Left cardiac atrium (tissue), 4 donors: ENCODE measurements at regions not wholly inside any gene's neighbourhood (a gene's known extent, or its start where the extent isn't known, plus 50 kb on each side); places are given as distances from the start of the nearest gene placed in this dataset.
"Not testable (repeated sequence)": the region's sequence is repeated elsewhere in the genome, so short reads cannot be mapped to it uniquely, and the experiment has no call there.

Experiments used
- ATAC-seq, 2 donors: fragments of 200-7000 bp; cut with Tn5 transposase; one replicate each; pipeline ENCODE4 v1.9.1; 2020; ENCODE audit warnings: mild to moderate bottlenecking in 2 of 2, moderate library complexity in 2 of 2
- DNase-seq: peaks from one replicate; pipeline ENCODE4 v3.0.0-alpha.2; 2020
- intact Hi-C, 2 donors: fragments of 100-400 bp; cut with DNase I; formaldehyde crosslinking; loops; one replicate each; pipeline versions ENCODE4 v1.14.1 to v1.15.1; 2022 to 2023
- donor health status: DM: no; HTN: yes; CAD: no.
- donor health status: DM: no; HTN: yes; CAD: no; lungs with severe emphysema.
- donor health status: DM: yes; HTN: yes; CAD: no.
- donor health status: Dilated cardiomyopathy.

- ATAC-seq: no peak
- no peak for DNase-seq
- intact Hi-C loops: no loop called here
These were observed 156.5 kb downstream of the FOXL1 start for GRCh38 chr16:86734543-86735460.

GRCh38 chr16:86735727-86736126, 157.4 kb downstream of the FOXL1 start:
- intact Hi-C loops: no loop called here
- DNase-seq: no peak
- no peak for ATAC-seq

DNA sequence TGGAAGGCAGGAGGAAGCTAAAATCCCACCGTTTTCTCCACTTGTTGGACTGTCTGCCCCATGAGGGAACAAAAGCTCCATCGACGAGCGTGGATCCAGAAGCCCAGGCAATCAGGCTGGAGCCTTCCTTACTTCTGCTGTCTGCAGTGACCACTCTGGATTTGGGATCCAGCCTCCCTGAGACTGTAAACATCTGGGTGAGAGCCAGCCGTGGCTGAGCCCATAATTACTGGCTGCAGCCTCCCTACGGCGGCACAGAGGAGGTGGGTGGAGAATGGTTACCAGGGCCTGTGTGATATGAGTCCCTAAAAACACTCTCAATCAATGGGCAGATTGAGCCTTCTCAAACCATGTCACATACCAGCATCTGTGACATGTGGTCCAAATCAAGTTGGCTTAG, 158.2 kb downstream of the FOXL1 start:
- no peak for ATAC-seq
- DNase-seq: no peak
- intact Hi-C loops: no loop called here

GRCh38 chr16:86737083-86737482, 158.7 kb downstream of the FOXL1 start:
- intact Hi-C loops: no loop called here
- DNase-seq (no peak), ATAC-seq (no peak)

DNA sequence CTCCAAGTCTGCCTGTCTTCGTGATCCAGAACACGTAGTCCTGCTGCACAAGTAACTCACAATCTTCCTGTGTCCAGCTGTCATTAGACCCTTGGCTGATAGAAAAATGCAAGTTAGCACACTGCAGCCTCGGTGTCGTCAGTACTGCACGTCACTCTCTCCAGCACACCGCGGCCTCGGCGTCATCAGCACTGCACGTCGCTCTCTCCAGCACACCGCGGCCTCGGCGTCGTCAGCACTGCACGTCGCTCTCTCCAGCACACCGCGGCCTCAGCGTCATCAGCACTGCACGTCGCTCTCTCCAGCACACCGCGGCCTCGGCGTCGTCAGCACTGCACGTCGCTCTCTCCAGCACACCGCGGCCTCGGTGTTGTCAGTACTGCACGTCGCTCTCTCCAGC, 160.0 kb downstream of the FOXL1 start:
- intact Hi-C loops, ATAC-seq, DNase-seq: not testable (repeated sequence)

DNA sequence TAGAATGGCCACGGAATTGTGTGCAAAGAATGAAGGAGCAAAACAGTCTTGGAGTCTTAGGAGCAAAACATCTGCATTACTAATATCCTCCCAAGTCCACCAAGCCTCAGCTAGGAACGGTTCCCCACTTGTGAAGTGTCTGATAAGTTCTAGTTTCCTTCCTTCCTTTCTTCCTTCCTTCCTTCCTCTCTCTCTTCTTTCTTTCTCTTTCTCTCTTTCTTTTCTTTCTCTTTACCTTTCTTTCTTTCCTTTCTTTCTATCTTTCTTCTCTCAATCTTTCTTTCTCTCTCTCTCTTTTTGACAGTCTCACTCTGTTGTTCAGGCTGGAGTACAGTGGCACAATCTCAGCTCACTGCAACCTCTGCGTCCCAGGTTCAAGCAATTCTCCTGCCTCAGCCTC, 160.8 kb downstream of the FOXL1 start:
- ATAC-seq (no peak), DNase-seq (no peak)
- intact Hi-C loops: no loop called here

- ATAC-seq (no peak), DNase-seq (no peak)
- intact Hi-C loops: no loop called here
These were observed 161.5 kb downstream of the FOXL1 start for GRCh38 chr16:86739808-86740207.

DNA sequence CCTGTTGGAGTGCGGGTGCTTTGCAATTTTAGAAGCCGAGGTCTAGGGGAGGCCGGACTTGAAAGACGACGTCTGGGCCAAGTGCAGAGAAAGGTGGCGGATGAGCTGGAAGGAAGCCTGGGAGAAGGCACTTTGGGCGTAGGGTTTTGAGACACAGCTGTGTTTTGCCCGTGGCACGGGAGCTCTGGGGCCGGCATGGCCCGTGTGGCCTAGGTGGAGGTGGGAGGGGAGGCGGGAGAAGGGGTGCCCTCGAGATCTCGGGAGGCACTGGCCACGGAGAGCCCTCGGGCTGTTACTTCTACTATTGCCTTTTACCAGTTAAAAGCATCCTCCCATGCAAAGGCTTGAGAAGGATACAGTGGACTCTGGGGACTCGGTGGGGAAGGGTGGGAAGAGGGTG, 161.9 kb downstream of the FOXL1 start:
- no peak for DNase-seq
- intact Hi-C loops: no loop called here
- ATAC-seq: no peak

DNA sequence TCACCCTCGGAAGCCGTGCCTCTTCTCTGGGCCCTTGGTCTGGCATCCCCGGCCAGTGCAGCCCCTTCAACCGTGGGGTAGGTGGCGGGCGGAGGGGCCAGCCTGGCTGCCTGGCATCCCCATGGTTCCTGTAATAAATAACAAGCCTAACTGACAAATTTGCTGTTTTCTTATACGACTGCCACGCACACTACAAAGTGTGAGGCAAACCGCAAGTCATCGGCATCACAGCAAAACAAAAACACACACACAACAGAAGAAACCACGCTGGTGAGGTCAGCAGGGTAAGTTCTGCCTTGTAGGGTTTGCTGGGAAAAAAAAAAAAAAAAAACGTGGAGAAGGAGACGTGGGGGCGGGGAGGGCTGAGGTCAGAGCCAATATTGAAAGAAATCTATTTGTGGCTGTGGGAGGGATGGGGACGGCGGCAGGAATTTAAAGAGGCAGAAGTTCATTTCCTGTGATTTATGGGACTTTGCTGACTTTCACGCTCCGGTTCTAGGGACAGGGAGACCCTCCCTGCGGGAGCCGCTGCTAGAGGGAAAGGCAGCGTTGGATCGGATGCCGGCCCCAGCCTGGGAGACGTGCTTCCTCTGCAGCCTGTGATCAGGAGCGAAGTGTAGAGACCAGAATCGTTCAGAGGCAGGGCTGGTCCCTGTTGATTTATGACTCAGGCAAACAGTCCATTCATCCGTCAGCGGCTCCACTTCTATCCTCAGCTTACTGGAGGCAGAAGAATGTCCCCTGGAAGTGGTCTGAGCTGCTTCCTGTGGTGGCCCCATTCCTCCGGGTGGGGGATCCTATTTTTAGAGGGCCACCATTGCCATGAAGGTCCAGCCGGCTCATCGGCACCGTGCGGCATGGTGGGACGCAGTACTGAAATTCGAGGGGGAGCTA, 162.8 kb downstream of the FOXL1 start:
- ATAC-seq (peak; percentile 90 to 98), DNase-seq (peak; percentile 70)
- intact Hi-C loops: no loop called here

- no peak for ATAC-seq
- intact Hi-C loops: no loop called here
- DNase-seq: no peak
These were observed 169.4 kb downstream of the FOXL1 start for GRCh38 chr16:86747761-86748160.

DNA sequence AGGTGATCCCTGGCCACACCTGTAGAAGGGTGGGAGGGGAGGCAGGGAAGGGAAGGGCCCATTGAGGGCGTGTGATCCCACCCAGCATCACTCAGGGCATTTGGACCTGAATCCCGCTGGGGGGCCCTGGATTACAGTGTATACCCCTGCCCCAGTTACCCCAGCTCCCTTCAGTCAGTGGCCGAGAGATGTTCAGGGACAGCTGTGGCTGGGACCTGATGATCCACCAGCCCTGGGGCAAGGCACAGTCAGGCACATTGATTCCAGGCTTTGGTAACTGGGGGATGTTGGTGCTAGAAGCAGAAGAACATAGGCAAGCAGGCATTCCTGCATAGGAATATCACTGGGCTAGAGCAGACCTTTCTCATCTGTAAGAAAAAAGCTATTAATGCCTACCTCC, 170.3 kb downstream of the FOXL1 start:
- DNase-seq (no peak), ATAC-seq (no peak)
- intact Hi-C loops: no loop called here

GRCh38 chr16:86751076-86752030, 173.0 kb downstream of the FOXL1 start:
- intact Hi-C loops: loop anchor here in 1 of 2 donors (10.0 kb wide), 1 partner anchor 177 kb away; the partner anchor contains the start of gene FOXL1
- peak; percentile 45 to 61 for ATAC-seq

GRCh38 chr16:86752582-86753175, 174.3 kb downstream of the FOXL1 start:
- ATAC-seq (no peak), DNase-seq (peak; percentile 35)
- intact Hi-C loops: loop anchor here in 1 of 2 donors (10.0 kb wide), 1 partner anchor 178 kb away; the partner anchor contains the start of gene FOXL1

More at GRCh38 chr16:86751076-86752030, 173.0 kb downstream of the FOXL1 start:
- no peak for DNase-seq

- intact Hi-C loops: loop anchor here in 1 of 2 donors (10.0 kb wide), 1 partner anchor 179 kb away; the partner anchor contains the start of gene FOXL1
- DNase-seq: no peak
- ATAC-seq: no peak
These were observed 175.1 kb downstream of the FOXL1 start for GRCh38 chr16:86753399-86753798.

- intact Hi-C loops: loop anchor here in 1 of 2 donors (10.0 kb wide), 1 partner anchor 181 kb away; the partner anchor contains the start of gene FOXL1
- ATAC-seq (peak; percentile 67 to 93), DNase-seq (peak; percentile 81)
These were observed 177.2 kb downstream of the FOXL1 start for GRCh38 chr16:86755571-86756006.

DNA sequence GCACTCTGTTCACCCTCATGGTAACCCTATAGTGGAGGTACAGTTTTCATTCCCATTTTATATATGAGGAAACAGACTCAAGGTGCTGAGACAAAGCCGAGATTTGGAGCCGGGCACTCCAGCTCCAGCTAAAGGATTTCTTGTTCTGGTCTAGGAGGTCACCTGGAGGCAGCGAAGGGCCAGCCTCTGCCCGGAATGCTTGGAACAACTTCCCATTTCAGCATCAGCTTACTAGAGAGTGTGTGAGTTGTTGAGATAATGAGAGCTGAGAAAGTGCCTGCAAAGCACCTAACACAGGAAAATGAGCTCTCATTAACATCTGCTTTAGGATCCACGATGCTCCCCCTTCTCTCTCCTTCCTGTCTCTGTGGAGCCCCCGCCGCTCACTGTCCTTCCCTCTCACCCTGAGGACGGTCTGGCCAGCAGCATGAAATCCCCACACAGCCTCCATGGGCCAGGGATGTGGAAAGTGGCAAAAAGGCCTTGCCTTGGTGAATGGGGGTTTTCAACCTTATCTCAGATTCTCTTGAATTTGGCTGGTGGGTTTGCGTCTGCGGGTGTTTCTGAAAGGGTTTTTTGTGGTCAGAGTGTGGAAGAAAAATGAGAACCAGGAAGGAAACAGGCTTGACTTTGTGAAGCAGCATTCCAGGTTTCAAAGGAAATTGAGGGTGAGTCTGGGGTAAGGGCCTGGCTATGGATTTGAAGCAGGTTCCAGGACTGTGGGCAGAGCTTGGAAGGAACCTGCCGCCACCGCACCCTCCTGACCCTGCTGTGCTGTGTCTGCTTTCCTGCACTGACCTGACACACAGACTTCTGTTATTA, 178.7 kb downstream of the FOXL1 start:
- intact Hi-C loops: loop anchor here in 1 of 2 donors (10.0 kb wide), 1 partner anchor 182 kb away; the partner anchor contains the start of gene FOXL1
- ATAC-seq (no peak), DNase-seq (no peak)

DNA sequence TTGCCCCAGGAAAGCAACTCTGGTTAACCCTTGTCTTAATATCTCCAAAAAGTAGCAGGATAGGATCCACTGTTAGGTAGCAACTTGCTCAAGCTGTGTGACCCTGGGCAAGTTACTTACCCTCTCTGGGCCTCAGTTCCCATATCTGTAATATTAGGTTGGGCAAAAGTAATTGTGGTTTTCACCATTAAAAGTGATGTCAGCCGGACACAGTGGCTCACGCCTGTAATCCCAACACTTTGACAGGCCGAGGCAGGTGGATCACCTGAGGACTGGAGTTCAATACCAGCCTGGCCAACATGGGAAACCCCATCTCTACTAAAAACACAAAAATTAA, 179.3 kb downstream of the FOXL1 start:
- ATAC-seq: no peak
- intact Hi-C loops: loop anchor here in 1 of 2 donors (10.0 kb wide), 1 partner anchor 183 kb away; the partner anchor contains the start of gene FOXL1
- DNase-seq: no peak
